K562 (cell line): ENCODE measurements at regions not wholly inside any gene's neighbourhood (a gene's known extent, or its start where the extent isn't known, plus 50 kb on each side); places are given as distances from the start of the nearest gene placed in this dataset.

Experiments used
- ATAC-seq: fragments of 200-7000 bp; cut with Tn5 transposase; 3 replicates; pipeline ENCODE4 v1.9.1; 2020; ENCODE audit warnings: moderate library complexity
- BruUV-seq: library from RNA; stranded (reverse); fragments of 400-500 nt; replicated peaks from 2 replicates; lab custom pipeline; 2021; lab: Mats Ljungman, UMichigan
- CTCF ChIA-PET: fragments of 300-600 bp; formaldehyde crosslinking; extraction: SDS; loops from one replicate; lab custom pipeline; 2021; ENCODE audit warnings: low intra/inter-chr PET ratio; lab: Yijun Ruan, JAX
- POLR2A ChIA-PET: fragments of 300-600, 350-650 bp; sonication (Branson Sonifier 250); formaldehyde crosslinking; extraction: SDS; loops from one replicate; lab custom pipeline; 2021; ENCODE audit warnings: antibody characterized with exemption, inconsistent platforms; lab: Yijun Ruan, JAX
- DNase-seq, 4 experiments: peaks; one replicate each; pipeline versions ENCODE4 v3.0.0 to v3.0.0-alpha.2; 2011 to 2018; ENCODE audit warnings: low spot score in 3 of 4, mixed read lengths in 3 of 4; ENCODE audit errors: extremely low read depth in 1 of 4
- FAIRE-seq: peaks from 2 replicates; lab custom pipeline; 2011; peaks lifted over from hg19 to GRCh38; lab: Jason Lieb, UNC
- H2AFZ ChIP-seq: 2 replicates; pipeline ENCODE4 v1.6.0; 2011; ENCODE audit warnings: low read depth, low read length, control low read depth, inconsistent platforms
- H3K27ac ChIP-seq: fragments of 200-600 bp; 3 replicates; pipeline ENCODE4 v1.8.0; 2011; ENCODE audit warnings: low read depth, mild to moderate bottlenecking, control low read depth, inconsistent platforms, low read length, moderate library complexity, mixed read lengths; ENCODE audit errors: extremely low read depth
- H3K27me3 ChIP-seq, 2 experiments: fragments of 300-600 bp in 1 of 2; 2 replicates in 1 of 2; 3 replicates in 1 of 2; pipeline versions ENCODE4 v1.6.0 to v1.8.0; 2011; ENCODE audit warnings: inconsistent platforms in 2 of 2, low read length in 2 of 2, mild to moderate bottlenecking in 1 of 2, mixed read lengths in 1 of 2, moderate library complexity in 1 of 2; ENCODE audit not compliant: control insufficient read depth in 2 of 2, insufficient read depth in 2 of 2
- H3K36me3 ChIP-seq: fragments of 300-600 bp; 3 replicates; pipeline ENCODE4 v1.8.0; 2011; ENCODE audit warnings: mild to moderate bottlenecking, low read length, inconsistent platforms; ENCODE audit not compliant: control insufficient read depth, insufficient read depth
- H3K4me1 ChIP-seq, 2 experiments: fragments of 200-600 bp in 1 of 2; replicated peaks in 1 of 2; 2 replicates in 1 of 2; 3 replicates in 1 of 2; pipeline versions ENCODE4 v1.5.1 to v1.8.0; 2011; ENCODE audit warnings: inconsistent platforms in 2 of 2, low read length in 2 of 2, mild to moderate bottlenecking in 1 of 2, mixed read lengths in 1 of 2, moderate library complexity in 1 of 2; ENCODE audit not compliant: control insufficient read depth in 2 of 2, insufficient read depth in 2 of 2
- H3K4me2 ChIP-seq: 2 replicates; pipeline ENCODE4 v1.6.1; 2011; ENCODE audit warnings: low read length, control low read depth, inconsistent platforms, mixed read lengths; ENCODE audit not compliant: insufficient read depth
- H3K4me3 ChIP-seq: fragments of 200-600 bp; sonication (generic), shearing (Covaris generic); 2 replicates; pipeline ENCODE4 v1.5.1; 2016; ENCODE audit warnings: control low read depth, inconsistent platforms
- H3K79me2 ChIP-seq: fragments of 200-600 bp; 3 replicates; pipeline ENCODE4 v1.8.0; 2011; ENCODE audit warnings: low read length, inconsistent platforms; ENCODE audit not compliant: control insufficient read depth, insufficient read depth
- H3K9ac ChIP-seq, 2 experiments: 2 replicates each; pipeline versions ENCODE4 v1.6.0 to v1.6.1; 2011; ENCODE audit warnings: low read depth in 2 of 2, low read length in 2 of 2, control low read depth in 1 of 2, inconsistent platforms in 1 of 2, mild to moderate bottlenecking in 1 of 2, mixed read lengths in 1 of 2; ENCODE audit not compliant: insufficient read depth in 1 of 2
- H3K9me1 ChIP-seq: one replicate; pipeline ENCODE4 v1.6.0; 2011; ENCODE audit warnings: inconsistent platforms, mild to moderate bottlenecking, low read length, moderate library complexity; ENCODE audit not compliant: control insufficient read depth, insufficient read depth
- H3K9me3 ChIP-seq: replicated peaks from 2 replicates; pipeline ENCODE4 v1.5.1; 2011; ENCODE audit warnings: low read depth, low read length, inconsistent platforms; ENCODE audit not compliant: control insufficient read depth, insufficient read depth
- H4K20me1 ChIP-seq: replicated peaks from 2 replicates; pipeline ENCODE4 v1.6.1; 2011; ENCODE audit warnings: low read length, inconsistent platforms, mixed read lengths; ENCODE audit not compliant: control insufficient read depth, insufficient read depth
- FOXP4 ChIP-seq: sonication (generic); formaldehyde crosslinking; IDR thresholded peaks from 2 replicates; pipeline ENCODE4 v1.8.0; 2022; ENCODE audit warnings: mild to moderate bottlenecking, missing genetic modification reagents, borderline replicate concordance
- HNRNPUL1 ChIP-seq: fragments of 200-400 bp; formaldehyde crosslinking; IDR thresholded peaks from 2 replicates; pipeline ENCODE4 v1.6.1; 2017; ENCODE audit warnings: low read length
- KLF13 ChIP-seq: fragments of 450-650 bp; IDR thresholded peaks from 2 replicates; pipeline ENCODE4 v1.6.1; 2016; ENCODE audit warnings: missing genetic modification characterization, low read depth, mild to moderate bottlenecking, missing compliant biosample characterization, moderate library complexity, borderline replicate concordance
- NFIC ChIP-seq: fragments of 450-650 bp; IDR thresholded peaks from 2 replicates; pipeline ENCODE4 v1.6.1; 2017; ENCODE audit warnings: mild to moderate bottlenecking, inconsistent platforms
- PTBP1 ChIP-seq: fragments of 200-400 bp; formaldehyde crosslinking; IDR thresholded peaks from 2 replicates; pipeline ENCODE4 v1.6.1; 2017; ENCODE audit warnings: low read depth, low read length
- RFX1 ChIP-seq: fragments of 450-650 bp; IDR thresholded peaks from 2 replicates; pipeline ENCODE4 v1.6.1; 2016; ENCODE audit warnings: mild to moderate bottlenecking, moderate library complexity
- SIX5 ChIP-seq, 2 experiments: IDR thresholded peaks; 2 replicates each; pipeline ENCODE4 v1.6.1; 2011; ENCODE audit warnings: low read length in 2 of 2, borderline replicate concordance in 1 of 2, low read depth in 1 of 2, mild to moderate bottlenecking in 1 of 2, moderate library complexity in 1 of 2; ENCODE audit not compliant: insufficient read depth in 1 of 2
- ZC3H11A ChIP-seq: IDR thresholded peaks from 2 replicates; pipeline ENCODE4 v1.6.1; 2012; ENCODE audit warnings: low read depth, low read length, improper control_type of control experiment
- ZNF239 ChIP-seq: fragments of 250-450 bp; sonication (Bioruptor Pico); IDR thresholded peaks from 2 replicates; pipeline ENCODE4 v1.4.0; 2020; ENCODE audit warnings: mild to moderate bottlenecking
- ZNF384 ChIP-seq: IDR thresholded peaks from 2 replicates; pipeline ENCODE4 v1.6.1; 2012; ENCODE audit warnings: low read depth, low read length, improper control_type of control experiment
- ZNF778 ChIP-seq: fragments of 450-650 bp; formaldehyde crosslinking; IDR thresholded peaks from 2 replicates; pipeline ENCODE4 v1.4.0; 2020; ENCODE audit warnings: mild to moderate bottlenecking, moderate library complexity
- WGBS: fragments of 100-300 bp; shearing (Covaris generic); methylation state at CpG from one replicate; pipeline ENCODE4 v1.1.6; 2016; ENCODE audit warnings: low coverage, mixed read lengths; ENCODE audit not compliant: insufficient coverage; ENCODE audit errors: missing lambda C conversion rate; 5-methylcytosine and 5-hydroxymethylcytosine counted together
- in situ Hi-C: fragments of 300-500 bp; cut with MboI; formaldehyde crosslinking; loops from 4 replicates; pipeline ENCODE4 v1.15.0; 2018; ENCODE audit warnings: inconsistent platforms, mixed read lengths
- intact Hi-C: fragments of 100-400 bp; cut with micrococcal nuclease; formaldehyde crosslinking; loops from 2 replicates; pipeline ENCODE4 v1.14.2; 2022
- TF ChIP-seq, protein P1 (sequence below): sonication (generic); formaldehyde crosslinking; IDR thresholded peaks from 2 replicates; pipeline ENCODE4 v1.8.0; 2022; ENCODE audit warnings: mild to moderate bottlenecking, missing genetic modification reagents
- TF ChIP-seq, protein P2 (sequence below): fragments of 450-650 bp; IDR thresholded peaks from 2 replicates; pipeline ENCODE4 v1.6.1; 2017; ENCODE audit warnings: mild to moderate bottlenecking, moderate library complexity

- intact Hi-C loops (no loop called here), in situ Hi-C loops (no loop called here)
- Histone ChIP-seq H4K20me1 (no peaks in the 10 kb centered on the region; the same call in none of the 2 replicates), H3K27me3 (peaks cover 19 to 50% of the 10 kb centered on the region in 2 experiments; a peak in 4 of 5 replicates), H3K27ac (no peak overlapping the region)
- FAIRE-seq (no peak), ATAC-seq (no peak)
- TF ChIP-seq HNRNPUL1 (no peak), KLF13 (tag) (no peak), NFIC (no peak), FOXP4 (CRISPR knock-in tag) (no peak), RFX1 (no peak), ZNF384 (no peak), ZC3H11A (no peak), ZNF778 (no peak), PTBP1 (no peak), SIX5 (IDR thresholded peaks at IDR 0.05; ENCODE audit: borderline replicate concordance in 1 of 2, insufficient read depth in 1 of 2, low read depth in 1 of 2, low read length in 2 of 2) (no peak), ZNF239 (CRISPR knock-in tag) (no peak)
- TF ChIP-seq, protein P1, sequence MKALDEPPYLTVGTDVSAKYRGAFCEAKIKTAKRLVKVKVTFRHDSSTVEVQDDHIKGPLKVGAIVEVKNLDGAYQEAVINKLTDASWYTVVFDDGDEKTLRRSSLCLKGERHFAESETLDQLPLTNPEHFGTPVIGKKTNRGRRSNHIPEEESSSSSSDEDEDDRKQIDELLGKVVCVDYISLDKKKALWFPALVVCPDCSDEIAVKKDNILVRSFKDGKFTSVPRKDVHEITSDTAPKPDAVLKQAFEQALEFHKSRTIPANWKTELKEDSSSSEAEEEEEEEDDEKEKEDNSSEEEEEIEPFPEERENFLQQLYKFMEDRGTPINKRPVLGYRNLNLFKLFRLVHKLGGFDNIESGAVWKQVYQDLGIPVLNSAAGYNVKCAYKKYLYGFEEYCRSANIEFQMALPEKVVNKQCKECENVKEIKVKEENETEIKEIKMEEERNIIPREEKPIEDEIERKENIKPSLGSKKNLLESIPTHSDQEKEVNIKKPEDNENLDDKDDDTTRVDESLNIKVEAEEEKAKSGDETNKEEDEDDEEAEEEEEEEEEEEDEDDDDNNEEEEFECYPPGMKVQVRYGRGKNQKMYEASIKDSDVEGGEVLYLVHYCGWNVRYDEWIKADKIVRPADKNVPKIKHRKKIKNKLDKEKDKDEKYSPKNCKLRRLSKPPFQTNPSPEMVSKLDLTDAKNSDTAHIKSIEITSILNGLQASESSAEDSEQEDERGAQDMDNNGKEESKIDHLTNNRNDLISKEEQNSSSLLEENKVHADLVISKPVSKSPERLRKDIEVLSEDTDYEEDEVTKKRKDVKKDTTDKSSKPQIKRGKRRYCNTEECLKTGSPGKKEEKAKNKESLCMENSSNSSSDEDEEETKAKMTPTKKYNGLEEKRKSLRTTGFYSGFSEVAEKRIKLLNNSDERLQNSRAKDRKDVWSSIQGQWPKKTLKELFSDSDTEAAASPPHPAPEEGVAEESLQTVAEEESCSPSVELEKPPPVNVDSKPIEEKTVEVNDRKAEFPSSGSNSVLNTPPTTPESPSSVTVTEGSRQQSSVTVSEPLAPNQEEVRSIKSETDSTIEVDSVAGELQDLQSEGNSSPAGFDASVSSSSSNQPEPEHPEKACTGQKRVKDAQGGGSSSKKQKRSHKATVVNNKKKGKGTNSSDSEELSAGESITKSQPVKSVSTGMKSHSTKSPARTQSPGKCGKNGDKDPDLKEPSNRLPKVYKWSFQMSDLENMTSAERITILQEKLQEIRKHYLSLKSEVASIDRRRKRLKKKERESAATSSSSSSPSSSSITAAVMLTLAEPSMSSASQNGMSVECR (CRISPR knock-in tag): no peak
- TF ChIP-seq, protein P2, sequence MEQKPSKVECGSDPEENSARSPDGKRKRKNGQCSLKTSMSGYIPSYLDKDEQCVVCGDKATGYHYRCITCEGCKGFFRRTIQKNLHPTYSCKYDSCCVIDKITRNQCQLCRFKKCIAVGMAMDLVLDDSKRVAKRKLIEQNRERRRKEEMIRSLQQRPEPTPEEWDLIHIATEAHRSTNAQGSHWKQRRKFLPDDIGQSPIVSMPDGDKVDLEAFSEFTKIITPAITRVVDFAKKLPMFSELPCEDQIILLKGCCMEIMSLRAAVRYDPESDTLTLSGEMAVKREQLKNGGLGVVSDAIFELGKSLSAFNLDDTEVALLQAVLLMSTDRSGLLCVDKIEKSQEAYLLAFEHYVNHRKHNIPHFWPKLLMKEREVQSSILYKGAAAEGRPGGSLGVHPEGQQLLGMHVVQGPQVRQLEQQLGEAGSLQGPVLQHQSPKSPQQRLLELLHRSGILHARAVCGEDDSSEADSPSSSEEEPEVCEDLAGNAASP: no peak
- TF ChIP-seq, all 486 proteins: peak for 0
- ChIA-PET POLR2A (interaction anchor here (0.5 kb wide), 1 partner anchor 9 kb away, joined by 3 read pairs; no protein-coding TSS in a partner anchor), CTCF (no interaction called here)
- H3K4me1 ChIP-seq: no peaks in the 10 kb centered on the region
- H3K9ac ChIP-seq: no peak overlapping the region
- no peaks in the 10 kb centered on the region for H3K9me3 ChIP-seq
- H2AFZ ChIP-seq: no peak overlapping the region
- no peak overlapping the region for H3K4me2 ChIP-seq
- H3K36me3 ChIP-seq: no peaks in the 10 kb centered on the region
- under 1% methylated on average over 15 of the region's 18 CpGs for WGBS
- no peak overlapping the region for H3K4me3 ChIP-seq
- H3K9me1 ChIP-seq: no peaks in the 10 kb centered on the region
- no peak for DNase-seq
- BruUV-seq: no TSS peak
- no peaks in the 10 kb centered on the region for H3K79me2 ChIP-seq
These were observed 292.0 kb downstream of the NSG2 start for GRCh38 chr5:174337276-174338184.
